ENCODE measurements at regions not wholly inside any gene's neighbourhood (a gene's known extent, or its start where the extent isn't known, plus 50 kb on each side); places are given as distances from the start of the nearest gene placed in this dataset.
A peak's percentile ranks its signal among the peaks of the same experiment; 100 is the strongest.

DNA sequence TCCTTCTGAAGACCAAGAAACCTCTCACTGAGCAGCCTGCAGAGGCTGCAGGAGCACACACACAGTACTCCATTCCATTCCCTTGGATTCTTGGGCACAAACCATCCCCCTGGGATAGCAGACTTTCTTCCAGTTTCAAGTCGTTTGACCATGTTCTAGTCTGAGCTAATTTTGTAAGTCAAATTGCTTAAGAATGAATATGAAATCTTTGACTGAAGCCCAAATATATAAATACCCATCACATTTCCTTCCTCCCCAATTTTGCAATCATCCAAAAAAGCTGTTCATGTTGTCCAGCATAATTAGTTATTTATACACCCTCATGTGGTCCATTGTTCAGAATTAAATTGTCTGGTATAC, 231.2 kb upstream of the TPRG1 start:
- no peak for DNase-seq

- DNase-seq, result no peak
Observed at GRCh38 chr3:188941103-188941502, 230.7 kb upstream of the TPRG1 start.

DNA sequence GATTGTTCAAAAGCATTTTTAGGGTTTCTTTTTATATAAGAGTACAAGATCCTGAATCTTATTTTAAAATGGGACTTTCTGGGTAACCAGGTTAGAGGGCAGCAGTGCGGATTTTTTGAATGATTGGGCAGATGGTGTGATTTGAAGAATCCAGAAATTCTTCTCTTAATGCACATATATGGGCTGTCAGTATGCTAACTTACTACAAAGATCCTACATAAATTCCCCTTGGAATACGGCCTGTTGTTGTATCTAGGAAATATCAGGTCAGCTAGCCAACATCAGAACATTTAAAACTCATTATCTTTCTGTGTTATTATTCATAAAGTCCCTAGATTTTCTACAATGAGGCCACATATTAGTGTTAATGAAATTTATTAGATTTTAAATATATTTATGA, 229.6 kb upstream of the TPRG1 start:
- no peak for DNase-seq

DNA sequence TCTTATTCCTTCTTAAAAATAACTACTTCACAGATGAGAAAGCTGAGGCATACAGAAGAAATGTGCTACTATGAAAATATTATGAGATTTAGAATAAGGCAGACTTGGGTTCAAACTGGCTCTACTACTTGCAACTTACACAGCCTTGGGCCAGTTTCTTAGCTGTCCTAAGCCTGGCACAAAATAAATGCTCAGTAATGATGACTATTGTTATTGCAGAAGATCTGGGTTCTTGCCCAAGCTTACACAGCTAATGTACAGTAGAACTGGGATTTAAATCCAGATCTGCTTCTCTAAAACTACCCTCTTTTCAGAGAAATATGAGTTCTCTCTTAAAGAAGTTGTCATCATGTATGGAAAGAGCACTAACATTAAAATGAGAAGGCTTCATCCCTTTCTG, 228.2 kb upstream of the TPRG1 start:
- DNase-seq, result no peak

GRCh38 chr3:188944108-188944507, 227.7 kb upstream of the TPRG1 start:
- DNase-seq, result no peak

GRCh38 chr3:188946351-188947240, 225.2 kb upstream of the TPRG1 start:
- DNase-seq, result no peak

DNA sequence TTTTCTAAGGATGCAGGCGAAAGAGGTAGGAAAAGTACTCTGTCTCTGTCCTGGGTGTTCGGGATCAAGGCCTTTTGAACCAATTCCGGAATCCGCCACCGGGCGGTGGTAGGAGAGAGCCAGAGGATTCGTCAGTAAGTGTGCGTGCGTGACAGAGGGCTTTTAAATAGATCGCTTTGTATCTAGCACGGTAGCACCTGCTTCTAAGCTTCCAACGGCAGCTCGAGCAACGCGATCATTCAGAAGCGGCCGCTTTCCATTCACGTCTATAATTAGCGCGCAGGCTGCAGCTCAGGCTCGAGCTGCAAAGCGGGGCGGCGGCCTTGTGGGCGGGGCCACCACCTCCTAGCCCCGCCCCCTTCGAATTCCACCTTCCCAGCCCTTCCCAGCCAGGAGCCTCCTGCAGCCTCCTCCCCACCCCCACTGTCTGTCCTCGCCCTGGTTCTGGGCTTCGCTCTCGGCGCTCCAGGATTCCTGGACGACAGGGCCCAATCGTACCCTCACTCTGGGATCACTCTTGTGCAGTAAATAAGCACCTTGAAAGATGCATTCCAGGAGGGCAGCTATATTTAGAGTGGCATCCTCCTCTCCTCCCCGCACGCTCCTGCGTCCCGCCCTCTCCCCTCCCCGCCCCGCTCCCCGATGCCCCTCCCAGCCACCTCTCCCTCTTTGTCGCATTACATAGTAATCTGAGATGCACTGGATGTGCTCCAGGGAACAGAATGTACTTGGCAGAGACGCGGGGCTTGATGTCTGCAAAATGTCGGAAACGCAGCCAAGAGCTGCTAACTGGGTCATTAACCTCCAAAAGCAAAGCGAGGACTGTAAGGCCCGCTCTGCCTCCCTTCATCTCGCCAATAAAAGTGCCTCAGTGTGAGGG, 224.1 kb upstream of the TPRG1 start:
- DNase-seq, result peak; percentile 93

DNA sequence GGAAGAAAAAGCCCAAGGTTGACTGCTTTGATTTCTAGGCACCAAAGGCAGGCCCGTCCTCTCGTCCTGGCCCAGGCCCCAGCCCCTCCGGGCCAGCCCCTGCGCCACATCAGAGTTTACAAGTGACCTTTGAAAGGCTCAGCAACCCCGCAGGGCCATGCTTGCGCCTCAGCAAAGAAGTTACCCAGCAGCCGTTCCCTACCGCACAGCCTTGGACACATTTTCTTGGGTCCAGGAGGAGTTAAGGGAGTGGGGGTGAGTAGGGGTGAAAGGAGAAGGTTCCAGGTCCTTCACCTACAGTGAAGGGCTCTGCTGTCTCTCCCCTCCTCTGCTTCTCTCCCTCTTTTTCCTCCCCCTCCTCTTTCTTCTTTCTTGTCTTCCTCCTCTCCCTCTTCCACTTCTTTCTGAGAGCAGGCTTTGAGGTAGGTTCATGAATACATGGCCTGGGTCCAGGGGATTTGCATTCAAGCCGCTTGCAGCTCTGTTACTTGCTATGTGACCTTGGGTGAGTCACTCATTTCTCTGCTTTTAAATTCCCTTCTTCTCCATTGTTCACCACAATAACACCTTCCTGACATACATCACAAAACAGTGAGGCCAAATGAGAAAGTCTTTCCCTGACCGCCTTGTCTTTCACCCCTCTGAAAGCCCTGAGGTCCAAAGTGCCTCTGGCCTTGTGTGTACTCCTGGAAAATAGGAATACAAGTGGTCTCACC, 223.3 kb upstream of the TPRG1 start:
- peak; percentile 90 for DNase-seq

DNA sequence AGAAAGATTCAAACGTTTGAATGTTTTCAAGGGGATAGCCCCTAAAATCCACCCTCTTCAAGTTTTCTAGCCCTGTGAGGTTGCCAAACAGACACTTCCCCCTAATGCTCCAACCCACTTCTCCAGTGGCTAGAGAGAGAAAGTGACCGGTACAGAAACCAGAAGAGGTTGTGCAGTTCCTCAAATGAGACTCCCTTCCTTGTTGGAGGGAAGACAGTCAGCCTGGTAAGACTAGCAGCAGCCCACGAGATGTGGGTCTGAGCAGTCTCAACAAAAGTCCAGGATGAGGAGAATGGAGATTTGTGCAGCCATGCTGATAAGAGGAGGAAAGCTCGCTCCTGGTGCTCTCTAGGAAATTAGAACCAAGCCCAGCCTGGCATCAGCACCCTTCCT, 222.8 kb upstream of the TPRG1 start:
- DNase-seq, result no peak

DNA sequence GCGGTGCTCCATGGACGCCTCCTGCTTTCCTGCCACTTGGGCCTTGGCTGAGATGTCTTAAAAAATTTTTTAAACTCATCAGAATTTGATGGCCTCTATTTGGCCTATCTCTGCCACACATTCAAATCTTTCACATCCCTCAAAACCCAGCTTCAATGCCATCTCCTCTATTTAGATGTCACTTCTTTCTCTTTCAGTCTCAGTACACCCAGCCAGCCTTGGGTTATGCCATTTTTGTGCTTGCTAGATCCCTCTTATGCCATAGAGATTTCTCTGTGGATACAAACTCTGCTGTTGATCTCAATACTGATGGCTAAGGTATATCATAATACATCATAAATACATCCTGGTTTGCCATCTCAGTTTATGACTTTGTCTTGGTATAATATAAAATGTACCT, 222.3 kb upstream of the TPRG1 start:
- DNase-seq, result no peak

DNA sequence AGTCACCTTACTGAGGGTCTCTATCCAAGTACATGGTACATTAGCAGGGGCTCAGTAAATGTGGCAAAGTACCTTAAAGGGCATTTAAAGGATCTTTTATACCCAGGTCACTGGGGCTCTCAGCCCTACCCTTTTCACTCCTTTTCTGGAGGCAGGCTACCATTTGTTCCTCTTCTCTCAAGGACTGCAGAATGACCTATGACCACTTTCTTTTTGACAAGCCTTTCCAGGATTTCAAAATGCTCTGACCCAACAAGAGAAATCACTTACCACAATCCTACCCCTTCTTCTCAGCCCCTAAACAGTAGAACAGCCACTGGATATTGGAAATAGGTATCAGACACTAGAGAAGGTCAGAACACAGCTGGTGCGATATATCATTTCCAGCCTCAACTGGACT, 221.8 kb upstream of the TPRG1 start:
- DNase-seq, result no peak

DNA sequence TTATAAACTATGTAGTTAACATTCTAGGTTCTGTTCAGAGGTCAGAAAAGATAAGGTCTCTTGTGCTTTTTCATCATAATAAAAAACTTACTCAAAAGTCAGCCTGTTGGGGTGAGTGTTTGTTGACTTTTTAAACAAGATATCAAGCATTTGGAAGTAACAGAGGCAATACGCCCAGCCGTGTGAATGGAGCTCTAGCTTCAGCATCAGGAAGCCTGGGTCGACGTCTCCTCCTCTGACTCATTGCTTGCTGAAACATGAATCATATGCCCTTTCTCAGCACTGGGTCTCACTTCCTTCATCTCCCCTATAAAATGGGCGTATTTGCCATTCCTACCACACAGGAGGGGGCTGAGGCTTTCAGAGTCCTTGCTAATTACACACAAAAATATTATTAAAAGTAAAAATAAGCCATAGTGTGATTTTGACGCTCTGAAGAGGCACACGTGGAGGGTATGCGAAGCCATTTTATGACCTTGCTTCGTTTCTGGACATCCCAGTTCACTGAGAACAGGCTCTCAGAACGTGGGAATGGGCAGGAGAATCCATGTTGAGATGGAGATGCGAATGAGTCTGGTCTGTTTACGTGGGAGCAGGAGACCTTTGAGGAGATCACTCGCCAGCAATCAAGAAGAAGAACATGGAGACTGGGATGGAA, 220.8 kb upstream of the TPRG1 start:
- peak; percentile 95 for DNase-seq

GRCh38 chr3:188951734-188952133, 220.0 kb upstream of the TPRG1 start:
- no peak for DNase-seq

DNA sequence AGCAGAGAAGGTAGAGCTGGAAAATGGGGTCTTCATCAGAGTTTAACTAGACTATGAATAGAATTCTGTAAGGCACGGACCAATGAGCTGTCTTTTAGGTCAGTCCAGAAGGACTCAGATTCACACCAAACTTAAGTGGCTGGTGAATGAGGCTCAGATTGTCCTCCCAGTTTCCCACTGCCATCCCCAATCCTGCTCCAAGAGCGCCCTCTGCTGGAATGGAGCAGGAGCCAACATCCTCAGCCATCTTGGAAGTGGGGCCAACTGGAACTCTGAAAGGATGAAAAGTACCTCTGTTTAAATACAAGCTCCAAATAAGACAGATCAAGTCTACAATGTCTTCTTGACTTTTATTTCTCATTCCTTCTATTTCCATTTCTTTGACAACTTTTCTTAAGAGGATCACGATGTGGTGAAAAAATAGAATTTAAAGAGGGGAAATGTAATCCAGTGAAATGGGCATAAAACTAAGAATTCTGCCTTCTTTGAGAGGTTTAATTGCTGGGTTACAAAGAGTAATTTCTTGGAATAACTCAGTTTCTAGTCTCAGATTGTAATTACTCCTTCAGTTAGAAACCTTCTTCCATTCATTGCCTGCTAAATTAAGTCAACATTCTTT, 217.1 kb upstream of the TPRG1 start:
- DNase-seq, result peak; percentile 84

DNA sequence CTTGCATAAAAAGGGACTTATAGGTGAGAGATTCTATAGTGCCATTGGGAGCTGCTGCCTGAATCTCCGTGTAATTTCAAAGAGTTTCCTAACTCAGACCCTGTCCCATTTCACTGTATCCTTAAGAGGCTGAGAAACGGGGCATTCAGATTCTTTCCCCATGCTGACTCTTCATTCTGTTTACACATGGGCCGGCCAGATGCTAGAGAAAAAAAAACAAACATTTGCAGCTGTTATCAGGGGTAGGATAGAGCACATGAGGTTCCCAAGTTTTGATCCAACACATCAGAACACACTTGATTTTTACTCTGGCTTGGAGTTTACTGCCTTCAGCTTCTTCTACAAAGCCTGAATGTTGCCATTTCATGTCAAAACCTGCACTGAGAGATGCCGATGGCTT, 215.9 kb upstream of the TPRG1 start:
- no peak for DNase-seq

GRCh38 chr3:188956839-188957489, 214.8 kb upstream of the TPRG1 start:
- DNase-seq, result peak; percentile 59

DNA sequence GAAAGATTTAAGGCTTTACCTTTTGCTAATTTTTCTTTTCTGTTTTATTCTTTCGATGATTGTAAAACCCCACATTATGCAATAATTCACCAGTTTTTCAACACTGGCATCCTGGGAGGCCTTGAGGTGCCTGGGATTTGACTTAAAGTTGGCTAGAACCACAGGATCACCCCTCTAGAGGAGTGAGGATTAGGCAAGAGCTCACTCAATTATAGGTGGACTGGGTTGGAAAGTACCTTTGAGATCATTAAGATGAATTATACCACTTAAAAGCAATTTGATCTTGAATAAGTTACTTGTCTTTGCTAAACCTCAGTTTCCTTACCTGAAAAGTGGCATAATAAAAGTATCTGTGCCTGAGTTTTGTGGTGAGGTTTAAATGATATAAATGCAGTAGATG, 212.8 kb upstream of the TPRG1 start:
- DNase-seq, result no peak

DNA sequence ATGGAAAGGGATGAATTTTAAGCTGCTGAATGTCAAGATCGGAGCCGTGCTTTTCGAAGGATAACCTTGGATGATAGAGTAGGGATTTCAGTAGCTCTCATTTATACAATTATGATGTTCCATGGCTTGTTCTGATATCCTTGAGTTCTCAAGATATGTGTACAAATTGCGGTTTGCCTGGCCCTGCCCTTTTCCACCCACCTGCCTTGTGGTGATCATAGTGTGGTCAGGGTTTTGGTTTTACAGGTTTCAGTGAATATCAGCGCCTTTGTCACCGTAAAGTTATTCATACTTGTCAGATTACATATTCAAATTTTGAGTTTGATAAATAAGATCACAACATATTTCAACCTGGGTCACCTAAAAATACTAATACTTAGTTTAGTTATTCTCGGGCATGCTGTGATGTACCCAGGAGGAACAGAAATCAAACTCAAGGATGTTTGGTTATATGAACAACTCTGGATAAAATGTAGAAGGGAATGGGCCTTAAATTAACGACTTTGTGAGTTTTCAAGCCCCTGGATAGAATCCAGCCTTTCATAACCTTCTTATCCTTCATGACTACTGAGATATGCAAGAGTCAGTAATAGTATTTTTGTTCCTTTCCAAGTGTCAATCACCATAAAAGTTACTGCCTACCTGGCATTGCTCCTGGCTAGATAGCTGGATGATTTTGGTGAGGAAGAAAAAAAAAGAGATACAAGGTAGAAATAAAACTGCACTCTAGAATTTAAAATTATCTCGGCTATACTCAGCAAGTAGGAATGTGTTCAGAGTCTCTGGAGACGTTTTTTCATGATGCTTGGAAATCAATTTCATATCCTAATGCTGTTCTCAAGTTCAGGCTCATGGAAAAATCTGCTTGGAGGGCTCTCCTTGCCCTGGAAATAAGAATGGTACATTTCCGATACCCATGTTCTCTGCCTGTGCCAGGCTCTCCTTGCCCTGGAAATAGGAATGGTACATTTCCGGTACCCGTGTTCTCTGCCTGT, 209.2 kb upstream of the TPRG1 start:
- DNase-seq, result peak; percentile 21

DNA sequence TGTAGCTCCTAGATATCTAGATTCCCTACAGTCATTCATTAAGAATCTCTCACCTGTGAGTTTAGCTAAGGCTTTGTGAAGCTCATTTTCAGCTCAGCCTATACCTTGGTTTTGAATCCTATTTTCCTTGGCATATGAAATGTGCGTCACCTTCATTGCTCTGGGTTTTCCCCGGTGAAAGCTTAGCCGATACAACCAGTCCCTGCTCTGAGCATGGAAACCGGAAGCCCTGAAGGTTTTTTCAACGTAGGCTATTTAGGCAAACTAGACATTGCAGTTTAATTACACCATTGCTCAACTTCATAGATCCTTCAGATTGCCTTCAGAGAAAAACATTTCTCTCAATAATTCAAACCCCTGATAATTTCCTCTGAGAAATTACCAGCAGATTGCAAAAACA, 206.8 kb upstream of the TPRG1 start:
- no peak for DNase-seq

DNA sequence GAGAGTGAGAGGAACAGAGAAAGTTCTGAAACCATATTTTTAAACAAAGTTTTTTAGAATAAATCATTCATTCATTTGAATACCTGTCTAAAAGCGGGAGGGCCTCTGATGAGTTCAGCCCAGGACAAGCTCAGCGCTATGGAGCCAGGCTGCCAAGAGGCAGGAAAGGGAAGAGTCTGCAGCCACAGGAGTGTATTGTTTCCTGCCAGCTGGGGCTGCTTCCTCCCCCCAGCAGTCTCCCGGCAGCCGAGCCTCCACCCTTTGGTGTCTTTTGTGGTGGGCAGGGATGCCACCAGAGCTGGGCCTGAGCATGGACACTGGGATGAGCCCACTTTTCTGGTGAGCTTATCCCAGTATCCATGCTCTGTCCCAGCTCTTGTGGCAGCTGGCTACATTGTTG, 199.5 kb upstream of the TPRG1 start:
- DNase-seq, result no peak
